ENCODE measurements at regions not wholly inside any gene's neighbourhood (a gene's known extent, or its start where the extent isn't known, plus 50 kb on each side); places are given as distances from the start of the nearest gene placed in this dataset.

DNA sequence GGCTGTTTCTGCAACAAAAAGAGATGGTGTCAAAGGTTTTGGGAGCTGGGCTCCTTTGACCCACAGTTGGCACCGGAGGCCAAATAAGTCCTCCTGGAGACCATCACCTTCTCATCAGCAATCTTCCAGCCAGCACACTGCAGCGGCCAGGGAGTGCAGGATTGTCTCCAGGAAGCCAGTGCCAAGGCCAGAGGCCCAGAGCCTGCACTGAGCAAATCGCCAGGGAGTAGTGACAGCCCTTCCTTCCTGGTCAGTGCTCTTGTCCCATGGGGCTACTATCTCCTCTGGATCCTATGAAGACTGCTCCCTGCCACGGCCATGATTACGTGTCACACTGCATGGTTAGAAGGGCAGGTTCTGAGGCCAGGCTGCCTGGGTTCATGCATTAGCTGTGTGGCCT is 134.3 kb upstream of the CRHR1 start:
- TF ChIP-seq, protein P1, sequence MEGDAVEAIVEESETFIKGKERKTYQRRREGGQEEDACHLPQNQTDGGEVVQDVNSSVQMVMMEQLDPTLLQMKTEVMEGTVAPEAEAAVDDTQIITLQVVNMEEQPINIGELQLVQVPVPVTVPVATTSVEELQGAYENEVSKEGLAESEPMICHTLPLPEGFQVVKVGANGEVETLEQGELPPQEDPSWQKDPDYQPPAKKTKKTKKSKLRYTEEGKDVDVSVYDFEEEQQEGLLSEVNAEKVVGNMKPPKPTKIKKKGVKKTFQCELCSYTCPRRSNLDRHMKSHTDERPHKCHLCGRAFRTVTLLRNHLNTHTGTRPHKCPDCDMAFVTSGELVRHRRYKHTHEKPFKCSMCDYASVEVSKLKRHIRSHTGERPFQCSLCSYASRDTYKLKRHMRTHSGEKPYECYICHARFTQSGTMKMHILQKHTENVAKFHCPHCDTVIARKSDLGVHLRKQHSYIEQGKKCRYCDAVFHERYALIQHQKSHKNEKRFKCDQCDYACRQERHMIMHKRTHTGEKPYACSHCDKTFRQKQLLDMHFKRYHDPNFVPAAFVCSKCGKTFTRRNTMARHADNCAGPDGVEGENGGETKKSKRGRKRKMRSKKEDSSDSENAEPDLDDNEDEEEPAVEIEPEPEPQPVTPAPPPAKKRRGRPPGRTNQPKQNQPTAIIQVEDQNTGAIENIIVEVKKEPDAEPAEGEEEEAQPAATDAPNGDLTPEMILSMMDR (tag by site-specific recombination; IDR thresholded peaks at IDR 0.05), result no peak
- no peak for TF ChIP-seq ZXDB (tag by site-specific recombination; IDR thresholded peaks at IDR 0.05)
- no peak for TF ChIP-seq ZNF354C (tag by site-specific recombination; IDR thresholded peaks at IDR 0.05; ENCODE audit: borderline replicate concordance, low read depth)
- no peak for TF ChIP-seq KLF9 (tag by site-specific recombination; IDR thresholded peaks at IDR 0.05; ENCODE audit: low read depth)
- TF ChIP-seq, protein P2, sequence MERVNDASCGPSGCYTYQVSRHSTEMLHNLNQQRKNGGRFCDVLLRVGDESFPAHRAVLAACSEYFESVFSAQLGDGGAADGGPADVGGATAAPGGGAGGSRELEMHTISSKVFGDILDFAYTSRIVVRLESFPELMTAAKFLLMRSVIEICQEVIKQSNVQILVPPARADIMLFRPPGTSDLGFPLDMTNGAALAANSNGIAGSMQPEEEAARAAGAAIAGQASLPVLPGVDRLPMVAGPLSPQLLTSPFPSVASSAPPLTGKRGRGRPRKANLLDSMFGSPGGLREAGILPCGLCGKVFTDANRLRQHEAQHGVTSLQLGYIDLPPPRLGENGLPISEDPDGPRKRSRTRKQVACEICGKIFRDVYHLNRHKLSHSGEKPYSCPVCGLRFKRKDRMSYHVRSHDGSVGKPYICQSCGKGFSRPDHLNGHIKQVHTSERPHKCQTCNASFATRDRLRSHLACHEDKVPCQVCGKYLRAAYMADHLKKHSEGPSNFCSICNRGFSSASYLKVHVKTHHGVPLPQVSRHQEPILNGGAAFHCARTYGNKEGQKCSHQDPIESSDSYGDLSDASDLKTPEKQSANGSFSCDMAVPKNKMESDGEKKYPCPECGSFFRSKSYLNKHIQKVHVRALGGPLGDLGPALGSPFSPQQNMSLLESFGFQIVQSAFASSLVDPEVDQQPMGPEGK (tag by site-specific recombination; IDR thresholded peaks at IDR 0.05), result no peak
- TF ChIP-seq ZNF184 (tag by site-specific recombination; IDR thresholded peaks at IDR 0.05), result no peak
- no peak for TF ChIP-seq ZBTB48 (tag by site-specific recombination; IDR thresholded peaks at IDR 0.05)
- TF ChIP-seq ZEB2 (tag by site-specific recombination; IDR thresholded peaks at IDR 0.05), result no peak
- TF ChIP-seq, protein P3, sequence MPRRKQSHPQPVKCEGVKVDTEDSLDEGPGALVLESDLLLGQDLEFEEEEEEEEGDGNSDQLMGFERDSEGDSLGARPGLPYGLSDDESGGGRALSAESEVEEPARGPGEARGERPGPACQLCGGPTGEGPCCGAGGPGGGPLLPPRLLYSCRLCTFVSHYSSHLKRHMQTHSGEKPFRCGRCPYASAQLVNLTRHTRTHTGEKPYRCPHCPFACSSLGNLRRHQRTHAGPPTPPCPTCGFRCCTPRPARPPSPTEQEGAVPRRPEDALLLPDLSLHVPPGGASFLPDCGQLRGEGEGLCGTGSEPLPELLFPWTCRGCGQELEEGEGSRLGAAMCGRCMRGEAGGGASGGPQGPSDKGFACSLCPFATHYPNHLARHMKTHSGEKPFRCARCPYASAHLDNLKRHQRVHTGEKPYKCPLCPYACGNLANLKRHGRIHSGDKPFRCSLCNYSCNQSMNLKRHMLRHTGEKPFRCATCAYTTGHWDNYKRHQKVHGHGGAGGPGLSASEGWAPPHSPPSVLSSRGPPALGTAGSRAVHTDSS (tag by site-specific recombination; IDR thresholded peaks at IDR 0.05), result no peak
- no peak for TF ChIP-seq ZNF37A (tag by site-specific recombination; IDR thresholded peaks at IDR 0.05)
- no peak for TF ChIP-seq ZNF146 (tag by site-specific recombination; IDR thresholded peaks at IDR 0.05)

Measured in HEK293 (cell line).